Lower lobe of right lung (tissue), 2 donors: ENCODE measurements at regions not wholly inside any gene's neighbourhood (a gene's known extent, or its start where the extent isn't known, plus 50 kb on each side); places are given as distances from the start of the nearest gene placed in this dataset.
"Not testable (repeated sequence)": the region's sequence is repeated elsewhere in the genome, so short reads cannot be mapped to it uniquely, and the experiment has no call there.

ENCODE experiments used
- ATAC-seq, 2 donors: fragments of 200-7000 bp; cut with Tn5 transposase; one replicate each; pipeline ENCODE4 v1.9.1; 2020 to 2022; ENCODE audit warnings: mild to moderate bottlenecking in 2 of 2, moderate library complexity in 2 of 2
- DNase-seq: peaks from one replicate; pipeline ENCODE4 v3.0.0-alpha.2; 2020
- H3K27ac ChIP-seq: fragments of 200-600 bp; one replicate; pipeline ENCODE4 v1.8.0; 2022
- H3K27me3 ChIP-seq: fragments of 200-600 bp; one replicate; pipeline ENCODE4 v1.8.0; 2022; ENCODE audit warnings: low read depth
- H3K36me3 ChIP-seq: fragments of 200-600 bp; one replicate; pipeline ENCODE4 v1.8.0; 2022; ENCODE audit warnings: mild to moderate bottlenecking
- H3K4me1 ChIP-seq: fragments of 200-600 bp; one replicate; pipeline ENCODE4 v1.8.0; 2022
- H3K4me3 ChIP-seq: fragments of 200-600 bp; one replicate; pipeline ENCODE4 v1.8.0; 2022; ENCODE audit warnings: mild to moderate bottlenecking
- H3K9me3 ChIP-seq: fragments of 200-600 bp; one replicate; pipeline ENCODE4 v1.8.0; 2022
- CTCF ChIP-seq: fragments of 200-600 bp; IDR thresholded peaks from one replicate; pipeline ENCODE4 v1.8.0; 2022; ENCODE audit warnings: antibody characterized with exemption, mild to moderate bottlenecking
- intact Hi-C: fragments of 100-400 bp; cut with DNase I; formaldehyde crosslinking; loops from one replicate; pipeline ENCODE4 v1.11.0; 2022
- donor health status: DM: no; HTN: yes; CAD: no; lungs with severe emphysema.

GRCh38 chr12:105681341-105681740 is 350.9 kb downstream of the C12orf75 start:
- H3K36me3 ChIP-seq: no peaks in the 10 kb centered on the region
- no peaks in the 10 kb centered on the region for H3K27me3 ChIP-seq
- DNase-seq: no peak
- no peak for TF ChIP-seq CTCF
- intact Hi-C loops: no loop called here
- peaks cover 2% of the 10 kb centered on the region for H3K4me1 ChIP-seq
- no peak overlapping the region for H3K4me3 ChIP-seq
- ATAC-seq: no peak
- H3K9me3 ChIP-seq: no peaks in the 10 kb centered on the region
- no peak overlapping the region for H3K27ac ChIP-seq

GRCh38 chr12:105682821-105683220 is 352.3 kb downstream of the C12orf75 start:
- intact Hi-C loops: not testable (repeated sequence)

GRCh38 chr12:105683836-105684235 is 353.3 kb downstream of the C12orf75 start:
- H3K36me3 ChIP-seq, ATAC-seq, H3K9me3 ChIP-seq, H3K27ac ChIP-seq, H3K4me3 ChIP-seq, intact Hi-C loops, DNase-seq, H3K4me1 ChIP-seq, H3K27me3 ChIP-seq: not testable (repeated sequence)

More at GRCh38 chr12:105682821-105683220, 352.3 kb downstream of the C12orf75 start:
- DNase-seq, ATAC-seq, H3K9me3 ChIP-seq, H3K36me3 ChIP-seq, H3K4me1 ChIP-seq, H3K4me3 ChIP-seq, H3K27me3 ChIP-seq, H3K27ac ChIP-seq: not testable (repeated sequence)

- no peak for ATAC-seq
- Histone ChIP-seq H3K9me3 (no peaks in the 10 kb centered on the region), H3K36me3 (no peaks in the 10 kb centered on the region), H3K27me3 (no peaks in the 10 kb centered on the region), H3K27ac (no peak overlapping the region), H3K4me1 (no peaks in the 10 kb centered on the region), H3K4me3 (no peak overlapping the region)
- intact Hi-C loops: no loop called here
- no peak for DNase-seq
- TF ChIP-seq CTCF: no peak
Observed at GRCh38 chr12:105698075-105698474, 367.6 kb downstream of the C12orf75 start.

GRCh38 chr12:105699209-105699608 is 368.7 kb downstream of the C12orf75 start:
- ATAC-seq (no peak), DNase-seq (no peak)
- Histone ChIP-seq H3K4me3 (no peak overlapping the region), H3K4me1 (no peaks in the 10 kb centered on the region), H3K36me3 (no peaks in the 10 kb centered on the region), H3K9me3 (no peaks in the 10 kb centered on the region), H3K27me3 (no peaks in the 10 kb centered on the region), H3K27ac (no peak overlapping the region)
- no peak for TF ChIP-seq CTCF
- intact Hi-C loops: no loop called here

- intact Hi-C loops: no loop called here
- no peak overlapping the region for H3K4me3 ChIP-seq
- ATAC-seq (peak; percentile 51 to 64), DNase-seq (peak; percentile 52)
- no peaks in the 10 kb centered on the region for H3K27me3 ChIP-seq
- H3K9me3 ChIP-seq: no peaks in the 10 kb centered on the region
- no peak for TF ChIP-seq CTCF
- H3K27ac ChIP-seq: no peak overlapping the region
- no peaks in the 10 kb centered on the region for H3K36me3 ChIP-seq
- no peaks in the 10 kb centered on the region for H3K4me1 ChIP-seq
Observed at GRCh38 chr12:105704787-105705186, 374.3 kb downstream of the C12orf75 start.

GRCh38 chr12:105705235-105705634 is 374.7 kb downstream of the C12orf75 start:
- Histone ChIP-seq H3K27ac (no peak overlapping the region), H3K27me3 (no peaks in the 10 kb centered on the region), H3K9me3 (no peaks in the 10 kb centered on the region), H3K4me3 (no peak overlapping the region), H3K4me1 (no peaks in the 10 kb centered on the region), H3K36me3 (no peaks in the 10 kb centered on the region)
- no peak for TF ChIP-seq CTCF
- ATAC-seq: no peak
- DNase-seq: no peak
- intact Hi-C loops: no loop called here
